SK-N-SH treated with all-trans-retinoic acid at 6 μM for 48 hours (cell line): ENCODE measurements at regions not wholly inside any gene's neighbourhood (a gene's known extent, or its start where the extent isn't known, plus 50 kb on each side); places are given as distances from the start of the nearest gene placed in this dataset.

ENCODE experiments used
- ARNTL ChIP-seq: fragments of 450-650 bp; formaldehyde crosslinking; IDR thresholded peaks from 2 replicates; pipeline ENCODE4 v1.5.0; 2020; ENCODE audit warnings: low read depth, mild to moderate bottlenecking, moderate library complexity, borderline replicate concordance
- CSDC2 ChIP-seq: fragments of 250-450 bp; sonication (Bioruptor Pico); IDR thresholded peaks from 2 replicates; pipeline ENCODE4 v1.5.0; 2020; ENCODE audit warnings: mild to moderate bottlenecking, moderate library complexity
- ESRRG ChIP-seq: fragments of 250-450 bp; sonication (Bioruptor Pico); IDR thresholded peaks from 2 replicates; pipeline ENCODE4 v1.6.1; 2021; ENCODE audit warnings: mild to moderate bottlenecking
- OSR1 ChIP-seq: fragments of 250-450 bp; sonication (Bioruptor Pico); IDR thresholded peaks from 2 replicates; pipeline ENCODE4 v1.8.0; 2022; ENCODE audit warnings: moderate library complexity, mild to moderate bottlenecking, inconsistent platforms
- PPARA ChIP-seq: fragments of 250-450 bp; sonication (Bioruptor Pico); IDR thresholded peaks from 2 replicates; pipeline ENCODE4 v1.5.0; 2020; ENCODE audit warnings: mild to moderate bottlenecking, borderline replicate concordance
- RARB ChIP-seq: fragments of 250-450 bp; sonication (Bioruptor Pico); IDR thresholded peaks from 2 replicates; pipeline ENCODE4 v1.8.0; 2021; ENCODE audit warnings: mild to moderate bottlenecking, moderate library complexity
- TCF4 ChIP-seq: fragments of 250-450 bp; sonication (Bioruptor Pico); IDR thresholded peaks from 2 replicates; pipeline ENCODE4 v1.8.0; 2021; ENCODE audit warnings: mild to moderate bottlenecking, moderate library complexity, borderline replicate concordance
- TOX ChIP-seq: fragments of 250-450 bp; sonication (Bioruptor Pico); IDR thresholded peaks from 2 replicates; pipeline ENCODE4 v1.8.0; 2021; ENCODE audit warnings: mild to moderate bottlenecking, moderate library complexity, borderline replicate concordance
- ZFP3 ChIP-seq: fragments of 250-450 bp; sonication (Bioruptor Pico); IDR thresholded peaks from 2 replicates; pipeline ENCODE4 v1.5.0; 2020; ENCODE audit warnings: mild to moderate bottlenecking, moderate library complexity
- ZFP30 ChIP-seq: fragments of 450-650 bp; formaldehyde crosslinking; IDR thresholded peaks from 2 replicates; pipeline ENCODE4 v1.5.0; 2022; ENCODE audit warnings: mild to moderate bottlenecking, moderate library complexity
- ZNF70 ChIP-seq: fragments of 450-650 bp; formaldehyde crosslinking; IDR thresholded peaks from 2 replicates; pipeline ENCODE4 v1.5.0; 2020; ENCODE audit warnings: mild to moderate bottlenecking, moderate library complexity
- TF ChIP-seq, protein P1 (sequence below): fragments of 250-450 bp; sonication (Bioruptor Pico); IDR thresholded peaks from 2 replicates; pipeline ENCODE4 v1.5.1; 2020; ENCODE audit warnings: low read depth, mild to moderate bottlenecking, moderate library complexity
- TF ChIP-seq, protein P2 (sequence below): fragments of 250-450 bp; sonication (Bioruptor Pico); IDR thresholded peaks from 2 replicates; pipeline ENCODE4 v1.5.1; 2021; ENCODE audit warnings: mild to moderate bottlenecking, moderate library complexity
- TF ChIP-seq, protein P3 (sequence below): fragments of 250-450 bp; sonication (Bioruptor Pico); IDR thresholded peaks from 2 replicates; pipeline ENCODE4 v1.8.0; 2020; ENCODE audit warnings: mild to moderate bottlenecking, moderate library complexity, borderline replicate concordance

DNA sequence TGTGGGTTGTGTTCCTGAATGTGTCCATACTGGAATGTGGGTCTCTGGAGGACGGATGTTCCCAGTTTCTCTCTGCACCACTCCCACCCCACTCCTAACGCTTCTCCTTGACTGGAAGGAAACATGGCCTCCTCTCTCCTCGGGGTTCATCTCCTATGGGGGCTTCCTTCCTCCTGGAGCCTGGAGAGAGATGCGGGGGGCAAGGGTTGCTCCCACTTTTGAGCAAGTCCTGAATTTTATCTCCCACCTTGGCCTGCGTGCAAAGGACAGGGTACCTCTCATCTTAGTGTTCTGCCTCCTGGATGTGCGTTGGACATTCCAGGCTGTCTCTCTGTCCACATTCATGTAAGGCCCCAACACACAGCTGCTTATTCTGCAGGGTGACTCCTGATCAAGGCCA lies 52.5 kb upstream of the UQCRFS1 start:
- no peak for TF ChIP-seq PPARA
- TF ChIP-seq, protein P1, sequence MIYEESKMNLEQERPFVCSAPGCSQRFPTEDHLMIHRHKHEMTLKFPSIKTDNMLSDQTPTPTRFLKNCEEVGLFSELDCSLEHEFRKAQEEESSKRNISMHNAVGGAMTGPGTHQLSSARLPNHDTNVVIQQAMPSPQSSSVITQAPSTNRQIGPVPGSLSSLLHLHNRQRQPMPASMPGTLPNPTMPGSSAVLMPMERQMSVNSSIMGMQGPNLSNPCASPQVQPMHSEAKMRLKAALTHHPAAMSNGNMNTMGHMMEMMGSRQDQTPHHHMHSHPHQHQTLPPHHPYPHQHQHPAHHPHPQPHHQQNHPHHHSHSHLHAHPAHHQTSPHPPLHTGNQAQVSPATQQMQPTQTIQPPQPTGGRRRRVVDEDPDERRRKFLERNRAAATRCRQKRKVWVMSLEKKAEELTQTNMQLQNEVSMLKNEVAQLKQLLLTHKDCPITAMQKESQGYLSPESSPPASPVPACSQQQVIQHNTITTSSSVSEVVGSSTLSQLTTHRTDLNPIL (CRISPR knock-in tag) = no peak
- TF ChIP-seq ARNTL (CRISPR knock-in tag) = no peak
- TF ChIP-seq RARB (CRISPR knock-in tag) = no peak
- no peak for TF ChIP-seq ZFP3 (CRISPR knock-in tag)
- no peak for TF ChIP-seq TOX (CRISPR knock-in tag)
- no peak for TF ChIP-seq TCF4 (CRISPR knock-in tag)
- no peak for TF ChIP-seq ZNF70 (CRISPR knock-in tag)
- no peak for TF ChIP-seq CSDC2 (CRISPR knock-in tag)
- TF ChIP-seq, protein P2, sequence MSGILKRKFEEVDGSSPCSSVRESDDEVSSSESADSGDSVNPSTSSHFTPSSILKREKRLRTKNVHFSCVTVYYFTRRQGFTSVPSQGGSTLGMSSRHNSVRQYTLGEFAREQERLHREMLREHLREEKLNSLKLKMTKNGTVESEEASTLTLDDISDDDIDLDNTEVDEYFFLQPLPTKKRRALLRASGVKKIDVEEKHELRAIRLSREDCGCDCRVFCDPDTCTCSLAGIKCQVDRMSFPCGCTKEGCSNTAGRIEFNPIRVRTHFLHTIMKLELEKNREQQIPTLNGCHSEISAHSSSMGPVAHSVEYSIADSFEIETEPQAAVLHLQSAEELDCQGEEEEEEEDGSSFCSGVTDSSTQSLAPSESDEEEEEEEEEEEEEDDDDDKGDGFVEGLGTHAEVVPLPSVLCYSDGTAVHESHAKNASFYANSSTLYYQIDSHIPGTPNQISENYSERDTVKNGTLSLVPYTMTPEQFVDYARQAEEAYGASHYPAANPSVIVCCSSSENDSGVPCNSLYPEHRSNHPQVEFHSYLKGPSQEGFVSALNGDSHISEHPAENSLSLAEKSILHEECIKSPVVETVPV = no peak
- TF ChIP-seq, protein P3, sequence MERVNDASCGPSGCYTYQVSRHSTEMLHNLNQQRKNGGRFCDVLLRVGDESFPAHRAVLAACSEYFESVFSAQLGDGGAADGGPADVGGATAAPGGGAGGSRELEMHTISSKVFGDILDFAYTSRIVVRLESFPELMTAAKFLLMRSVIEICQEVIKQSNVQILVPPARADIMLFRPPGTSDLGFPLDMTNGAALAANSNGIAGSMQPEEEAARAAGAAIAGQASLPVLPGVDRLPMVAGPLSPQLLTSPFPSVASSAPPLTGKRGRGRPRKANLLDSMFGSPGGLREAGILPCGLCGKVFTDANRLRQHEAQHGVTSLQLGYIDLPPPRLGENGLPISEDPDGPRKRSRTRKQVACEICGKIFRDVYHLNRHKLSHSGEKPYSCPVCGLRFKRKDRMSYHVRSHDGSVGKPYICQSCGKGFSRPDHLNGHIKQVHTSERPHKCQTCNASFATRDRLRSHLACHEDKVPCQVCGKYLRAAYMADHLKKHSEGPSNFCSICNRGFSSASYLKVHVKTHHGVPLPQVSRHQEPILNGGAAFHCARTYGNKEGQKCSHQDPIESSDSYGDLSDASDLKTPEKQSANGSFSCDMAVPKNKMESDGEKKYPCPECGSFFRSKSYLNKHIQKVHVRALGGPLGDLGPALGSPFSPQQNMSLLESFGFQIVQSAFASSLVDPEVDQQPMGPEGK (CRISPR knock-in tag) = no peak
- TF ChIP-seq OSR1 (CRISPR knock-in tag) = no peak
- TF ChIP-seq ZFP30 (CRISPR knock-in tag) = no peak
- no peak for TF ChIP-seq ESRRG (CRISPR knock-in tag)
